PC-3 (cell line): ENCODE measurements at regions not wholly inside any gene's neighbourhood (a gene's known extent, or its start where the extent isn't known, plus 50 kb on each side); places are given as distances from the start of the nearest gene placed in this dataset.

Experiments
- ATAC-seq: fragments of 200-7000 bp; cut with Tn5 transposase; 2 replicates; pipeline ENCODE4 v1.9.1; 2020; ENCODE audit warnings: mild to moderate bottlenecking, moderate library complexity
- BruUV-seq: library from RNA; stranded (reverse); fragments of 400-500 nt; replicated peaks from 2 replicates; lab custom pipeline; 2021; lab: Mats Ljungman, UMichigan
- CTCF ChIA-PET: fragments of 300-600 bp; sonication (Branson Sonifier 250); formaldehyde crosslinking; loops from one replicate; lab custom pipeline; 2022; ENCODE audit warnings: antibody characterized with exemption; lab: Charles Lee
- POLR2A ChIA-PET: fragments of 300-600 bp; sonication (Branson Sonifier 250); formaldehyde crosslinking; loops from one replicate; lab custom pipeline; 2022; ENCODE audit warnings: antibody characterized with exemption; ENCODE audit not compliant: unreplicated experiment; lab: Charles Lee
- DNase-seq: peaks from one replicate; pipeline ENCODE4 v3.0.0-alpha.2; 2015
- H2AFZ ChIP-seq: fragments of 300-600 bp; sonication (generic); 2 replicates; pipeline ENCODE4 v1.6.0; 2016; ENCODE audit warnings: antibody characterized with exemption, low read length
- H3F3A ChIP-seq: fragments of 300-600 bp; sonication (generic); one replicate; pipeline ENCODE4 v1.6.0; 2017; ENCODE audit warnings: antibody characterized with exemption, low read length, control low read depth, mild to moderate bottlenecking; ENCODE audit not compliant: unreplicated experiment
- H3K27ac ChIP-seq: fragments of 300-600 bp; sonication (generic); 2 replicates; pipeline ENCODE4 v1.5.1; 2016; ENCODE audit warnings: mild to moderate bottlenecking, low read length
- H3K27me3 ChIP-seq: fragments of 300-600 bp; sonication (generic); 2 replicates; pipeline ENCODE4 v1.6.1; 2016; ENCODE audit warnings: low read length, mixed read lengths
- H3K36me3 ChIP-seq: fragments of 300-600 bp; sonication (generic); 2 replicates; pipeline ENCODE4 v1.6.1; 2016; ENCODE audit warnings: low read depth, mixed run types, low read length, mixed read lengths
- H3K4me1 ChIP-seq: fragments of 300-600 bp; sonication (generic); 2 replicates; pipeline ENCODE4 v1.5.1; 2016; ENCODE audit warnings: low read length; ENCODE audit not compliant: insufficient read depth
- H3K4me2 ChIP-seq: fragments of 300-600 bp; sonication (generic); 2 replicates; pipeline ENCODE4 v1.6.0; 2016; ENCODE audit warnings: low read length
- H3K4me3 ChIP-seq: fragments of 300-600 bp; sonication (generic); 2 replicates; pipeline ENCODE4 v1.5.1; 2016; ENCODE audit warnings: mild to moderate bottlenecking, low read length, mixed read lengths
- H3K79me2 ChIP-seq: fragments of 300-600 bp; sonication (generic); 2 replicates; pipeline ENCODE4 v1.6.1; 2017; ENCODE audit warnings: low read length, mixed read lengths
- H3K9ac ChIP-seq: fragments of 300-600 bp; sonication (generic); 2 replicates; pipeline ENCODE4 v1.6.0; 2016; ENCODE audit warnings: mild to moderate bottlenecking, low read length
- H3K9me2 ChIP-seq: fragments of 300-600 bp; sonication (generic); replicated peaks from 2 replicates; pipeline ENCODE4 v1.6.1; 2016; ENCODE audit warnings: mixed run types, low read length, mixed read lengths
- H3K9me3 ChIP-seq: fragments of 300-600 bp; sonication (generic); 2 replicates; pipeline ENCODE4 v1.6.1; 2016; ENCODE audit warnings: low read length, mixed read lengths
- H4K20me1 ChIP-seq: fragments of 300-600 bp; sonication (generic); 2 replicates; pipeline ENCODE4 v1.6.1; 2016; ENCODE audit warnings: low read length, mixed read lengths
- CTCF ChIP-seq: fragments of 300-600 bp; sonication (generic); conservative IDR thresholded peaks from 2 replicates; pipeline ENCODE4 v1.5.1; 2017; ENCODE audit warnings: antibody characterized with exemption, low read depth, mild to moderate bottlenecking, low read length
- EZH2 ChIP-seq: fragments of 300-600 bp; sonication (generic); IDR thresholded peaks from one replicate; pipeline ENCODE4 v1.6.1; 2017; ENCODE audit warnings: antibody characterized with exemption, mild to moderate bottlenecking, low read length; ENCODE audit not compliant: unreplicated experiment
- EZH2phosphoT487 ChIP-seq: fragments of 300-600 bp; sonication (generic); IDR thresholded peaks from 2 replicates; pipeline ENCODE4 v1.6.1; 2018; ENCODE audit warnings: mild to moderate bottlenecking, antibody characterized with exemption, low read length, borderline replicate concordance
- intact Hi-C: fragments of 100-400 bp; cut with micrococcal nuclease; formaldehyde crosslinking; loops from 2 replicates; pipeline ENCODE4 v1.9.0; 2023

GRCh38 chr17:33944412-33944811 lies 310.7 kb upstream of the CCL2 start:
- Histone ChIP-seq H3K4me1 (no peaks in the 10 kb centered on the region), H3K27ac (no peak overlapping the region), H3F3A (no peaks in the 10 kb centered on the region), H3K36me3 (no peaks in the 10 kb centered on the region), H3K9me3 (no peaks in the 10 kb centered on the region), H3K4me3 (no peak overlapping the region), H3K9me2 (no peaks in the 10 kb centered on the region), H3K4me2 (no peak overlapping the region), H3K9ac (no peak overlapping the region), H3K79me2 (no peaks in the 10 kb centered on the region), H3K27me3 (no peaks in the 10 kb centered on the region), H2AFZ (no peak overlapping the region), H4K20me1 (no peaks in the 10 kb centered on the region)
- DNase-seq (no peak), ATAC-seq (no peak)
- ChIA-PET POLR2A (no interaction called here), CTCF (no interaction called here)
- intact Hi-C loops = no loop called here
- TF ChIP-seq CTCF = no peak
- no peak for TF ChIP-seq EZH2phosphoT487
- no peak for TF ChIP-seq EZH2
- no TSS peak for BruUV-seq

GRCh38 chr17:33944826-33945225 lies 310.3 kb upstream of the CCL2 start:
- no peak for DNase-seq
- Histone ChIP-seq H4K20me1 (no peaks in the 10 kb centered on the region), H3K27ac (no peak overlapping the region), H3K4me1 (no peaks in the 10 kb centered on the region), H3K9me3 (no peaks in the 10 kb centered on the region), H3K9ac (no peak overlapping the region), H3K79me2 (no peaks in the 10 kb centered on the region), H3K27me3 (no peaks in the 10 kb centered on the region), H3F3A (no peaks in the 10 kb centered on the region), H2AFZ (no peak overlapping the region), H3K4me2 (no peak overlapping the region), H3K4me3 (no peak overlapping the region), H3K9me2 (no peaks in the 10 kb centered on the region), H3K36me3 (no peaks in the 10 kb centered on the region)
- intact Hi-C loops = no loop called here
- no peak for TF ChIP-seq EZH2
- TF ChIP-seq CTCF = no peak
- no peak for TF ChIP-seq EZH2phosphoT487
- ATAC-seq = no peak
- CTCF ChIA-PET = no interaction called here
- POLR2A ChIA-PET = no interaction called here
- no TSS peak for BruUV-seq

DNA sequence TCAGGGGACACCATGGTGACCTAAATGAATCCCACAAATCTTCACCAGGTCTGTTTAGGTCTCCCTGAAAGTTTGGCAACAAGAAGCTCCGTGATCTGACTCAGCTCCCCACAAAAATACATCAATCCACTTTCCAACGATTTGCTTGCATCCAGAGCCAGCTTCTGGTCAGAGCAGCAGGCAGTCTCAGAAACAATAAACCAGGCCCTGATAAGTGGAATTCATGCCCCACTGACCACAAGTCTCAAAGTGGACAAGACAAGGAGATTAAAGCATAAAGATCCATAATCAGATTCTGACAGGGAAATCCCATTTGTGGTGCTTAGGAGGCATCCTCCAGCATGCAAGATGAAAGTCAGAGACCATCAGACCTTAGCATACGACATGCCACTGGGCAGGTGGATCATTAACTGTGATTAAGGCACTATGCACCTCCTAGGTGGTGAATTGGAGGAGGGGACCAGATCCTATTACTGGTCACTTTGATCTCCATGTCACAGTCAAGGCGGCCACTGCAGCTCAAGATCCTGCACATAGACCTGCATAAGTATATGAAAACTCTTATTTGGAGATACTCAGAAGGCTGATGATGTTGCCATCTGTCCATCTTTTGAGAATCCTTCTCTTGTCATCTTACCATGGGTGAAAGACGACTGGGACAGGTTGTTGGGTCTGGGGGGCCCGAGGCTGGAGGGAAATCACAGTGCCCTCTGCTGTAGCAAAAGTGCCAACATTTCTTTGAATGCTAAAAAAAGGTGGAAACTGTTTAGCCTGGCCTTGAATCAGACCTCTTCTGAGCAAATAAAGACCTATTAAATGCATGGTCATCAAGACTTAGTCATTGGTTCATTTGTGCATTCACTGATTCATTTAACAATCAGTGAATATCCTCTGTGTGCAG lies 309.2 kb upstream of the CCL2 start:
- no peak overlapping the region for H3K9ac ChIP-seq
- no TSS peak for BruUV-seq
- H4K20me1 ChIP-seq = no peaks in the 10 kb centered on the region
- H3K27ac ChIP-seq = no peak overlapping the region
- ChIA-PET CTCF (no interaction called here), POLR2A (no interaction called here)
- H3K27me3 ChIP-seq = no peaks in the 10 kb centered on the region
- H3K9me3 ChIP-seq = no peaks in the 10 kb centered on the region
- no peak overlapping the region for H3K4me3 ChIP-seq
- no peaks in the 10 kb centered on the region for H3K36me3 ChIP-seq
- no peaks in the 10 kb centered on the region for H3K4me1 ChIP-seq
- no peaks in the 10 kb centered on the region for H3K9me2 ChIP-seq
- TF ChIP-seq EZH2 (no peak), CTCF (no peak), EZH2phosphoT487 (no peak)
- no peaks in the 10 kb centered on the region for H3K79me2 ChIP-seq
- H3F3A ChIP-seq = no peaks in the 10 kb centered on the region
- DNase-seq = no peak
- H3K4me2 ChIP-seq = no peak overlapping the region
- no peak for ATAC-seq
- intact Hi-C loops = no loop called here
- no peak overlapping the region for H2AFZ ChIP-seq
